GM12873 (cell line): ENCODE measurements at regions not wholly inside any gene's neighbourhood (a gene's known extent, or its start where the extent isn't known, plus 50 kb on each side); places are given as distances from the start of the nearest gene placed in this dataset.

Source experiments
- CTCF ChIP-seq: IDR thresholded peaks from 2 replicates; pipeline ENCODE4 v1.5.1; 2012; ENCODE audit warnings: low read depth, mild to moderate bottlenecking, moderate library complexity, low read length, control low read depth; ENCODE audit not compliant: insufficient read depth; ENCODE audit errors: missing control alignments

GRCh38 chr22:47604563-47604962 is 842.1 kb downstream of the TBC1D22A start:
- no peak for TF ChIP-seq CTCF

GRCh38 chr22:47602732-47603131 is 840.3 kb downstream of the TBC1D22A start:
- TF ChIP-seq CTCF: no peak

GRCh38 chr22:47601666-47602065 is 839.2 kb downstream of the TBC1D22A start:
- no peak for TF ChIP-seq CTCF

GRCh38 chr22:47600791-47601625 is 838.6 kb downstream of the TBC1D22A start:
- no peak for TF ChIP-seq CTCF

GRCh38 chr22:47600281-47600680 is 837.8 kb downstream of the TBC1D22A start:
- no peak for TF ChIP-seq CTCF

- TF ChIP-seq CTCF: no peak
These were observed 837.3 kb downstream of the TBC1D22A start for GRCh38 chr22:47599753-47600152.

GRCh38 chr22:47598864-47599263 is 836.4 kb downstream of the TBC1D22A start:
- no peak for TF ChIP-seq CTCF
